NCI-H2171 treated with DMSO at 0.1 percent for 48 hours (cell line): ENCODE measurements at regions not wholly inside any gene's neighbourhood (a gene's known extent, or its start where the extent isn't known, plus 50 kb on each side); places are given as distances from the start of the nearest gene placed in this dataset.

Experiments
- DNase-seq: peaks from one replicate; lab custom pipeline; 2025; lab: John Stamatoyannopoulos, UW

GRCh38 chr22:48537343-48537680 lies 1290.4 kb downstream of the BRD1 start:
- no peak for DNase-seq

GRCh38 chr22:48536541-48537342 lies 1290.9 kb downstream of the BRD1 start:
- peak; percentile 91 for DNase-seq

GRCh38 chr22:48535868-48536540 lies 1291.7 kb downstream of the BRD1 start:
- peak; percentile 48 for DNase-seq

GRCh38 chr22:48534395-48534958 lies 1293.2 kb downstream of the BRD1 start:
- no peak for DNase-seq

- DNase-seq: no peak
Measured at GRCh38 chr22:48532986-48533385, 1294.7 kb downstream of the BRD1 start.

- DNase-seq: no peak
Measured at GRCh38 chr22:48531761-48532435, 1295.8 kb downstream of the BRD1 start.

- DNase-seq: no peak
Measured at GRCh38 chr22:48531108-48531507, 1296.6 kb downstream of the BRD1 start.

- DNase-seq: no peak
Measured at GRCh38 chr22:48530666-48531065, 1297.0 kb downstream of the BRD1 start.

GRCh38 chr22:48528221-48528915 lies 1299.3 kb downstream of the BRD1 start:
- no peak for DNase-seq

- DNase-seq: no peak
Measured at GRCh38 chr22:48523761-48524160, 1303.9 kb downstream of the BRD1 start.

GRCh38 chr22:48523091-48523490 lies 1304.6 kb downstream of the BRD1 start:
- no peak for DNase-seq

- no peak for DNase-seq
Measured at GRCh38 chr22:48522271-48522670, 1305.4 kb downstream of the BRD1 start.

- no peak for DNase-seq
Measured at GRCh38 chr22:48520884-48521588, 1306.6 kb downstream of the BRD1 start.

GRCh38 chr22:48520207-48520606 lies 1307.5 kb downstream of the BRD1 start:
- no peak for DNase-seq

GRCh38 chr22:48517039-48518030 lies 1310.3 kb downstream of the BRD1 start:
- DNase-seq: no peak

- DNase-seq: no peak
Measured at GRCh38 chr22:48516571-48516970, 1311.1 kb downstream of the BRD1 start.

GRCh38 chr22:48515571-48516200 lies 1312.0 kb downstream of the BRD1 start:
- DNase-seq: no peak

GRCh38 chr22:48513929-48514328 lies 1313.7 kb downstream of the BRD1 start:
- DNase-seq: no peak

GRCh38 chr22:48513446-48513845 lies 1314.2 kb downstream of the BRD1 start:
- DNase-seq: no peak
